ENCODE measurements at regions not wholly inside any gene's neighbourhood (a gene's known extent, or its start where the extent isn't known, plus 50 kb on each side); places are given as distances from the start of the nearest gene placed in this dataset.

DNA sequence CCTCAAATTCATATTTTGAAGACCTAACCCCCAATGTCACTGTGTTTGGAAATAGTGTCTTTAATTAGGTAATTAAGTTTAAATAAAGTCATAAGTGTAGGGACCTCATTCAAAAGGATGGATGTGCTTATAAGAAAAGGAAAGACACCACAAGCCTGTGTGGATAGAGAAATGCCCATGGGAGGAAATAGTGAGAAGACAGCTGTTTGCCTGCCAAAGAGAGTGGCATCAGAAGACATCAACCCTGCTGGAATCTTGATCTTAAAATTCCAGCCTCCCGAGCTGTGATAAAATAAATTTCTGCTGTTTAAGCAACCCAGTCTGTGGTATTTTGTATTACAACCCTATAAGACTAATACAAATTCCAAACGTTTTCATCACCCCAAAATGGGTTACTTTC, 1867.9 kb upstream of the NUDT12 start:
- no TSS peak for BruUV-seq (replicated peaks)
- intact Hi-C loops (cut with micrococcal nuclease; ENCODE audit: unreplicated experiment), result no loop called here
- H3K27me3 Mint-ChIP-seq (ENCODE audit: unreplicated experiment), result no peaks in the 10 kb centered on the region
- TF ChIP-seq, protein P1, sequence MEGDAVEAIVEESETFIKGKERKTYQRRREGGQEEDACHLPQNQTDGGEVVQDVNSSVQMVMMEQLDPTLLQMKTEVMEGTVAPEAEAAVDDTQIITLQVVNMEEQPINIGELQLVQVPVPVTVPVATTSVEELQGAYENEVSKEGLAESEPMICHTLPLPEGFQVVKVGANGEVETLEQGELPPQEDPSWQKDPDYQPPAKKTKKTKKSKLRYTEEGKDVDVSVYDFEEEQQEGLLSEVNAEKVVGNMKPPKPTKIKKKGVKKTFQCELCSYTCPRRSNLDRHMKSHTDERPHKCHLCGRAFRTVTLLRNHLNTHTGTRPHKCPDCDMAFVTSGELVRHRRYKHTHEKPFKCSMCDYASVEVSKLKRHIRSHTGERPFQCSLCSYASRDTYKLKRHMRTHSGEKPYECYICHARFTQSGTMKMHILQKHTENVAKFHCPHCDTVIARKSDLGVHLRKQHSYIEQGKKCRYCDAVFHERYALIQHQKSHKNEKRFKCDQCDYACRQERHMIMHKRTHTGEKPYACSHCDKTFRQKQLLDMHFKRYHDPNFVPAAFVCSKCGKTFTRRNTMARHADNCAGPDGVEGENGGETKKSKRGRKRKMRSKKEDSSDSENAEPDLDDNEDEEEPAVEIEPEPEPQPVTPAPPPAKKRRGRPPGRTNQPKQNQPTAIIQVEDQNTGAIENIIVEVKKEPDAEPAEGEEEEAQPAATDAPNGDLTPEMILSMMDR (IDR thresholded peaks at IDR 0.05; ENCODE audit: unreplicated experiment), result no peak
- H3K4me1 Mint-ChIP-seq (ENCODE audit: low read depth, unreplicated experiment), result peaks cover 16% of the 10 kb centered on the region
- H3K36me3 Mint-ChIP-seq (ENCODE audit: insufficient read depth, unreplicated experiment), result no peaks in the 10 kb centered on the region
- no peak for DNase-seq
- no peak overlapping the region for H3K27ac Mint-ChIP-seq (ENCODE audit: unreplicated experiment)
- CTCF ChIA-PET, result no interaction called here
- H3K4me3 Mint-ChIP-seq (ENCODE audit: low read depth, unreplicated experiment), result no peak overlapping the region
- H3K9me3 Mint-ChIP-seq (ENCODE audit: low read depth, unreplicated experiment), result no peaks in the 10 kb centered on the region

DNA sequence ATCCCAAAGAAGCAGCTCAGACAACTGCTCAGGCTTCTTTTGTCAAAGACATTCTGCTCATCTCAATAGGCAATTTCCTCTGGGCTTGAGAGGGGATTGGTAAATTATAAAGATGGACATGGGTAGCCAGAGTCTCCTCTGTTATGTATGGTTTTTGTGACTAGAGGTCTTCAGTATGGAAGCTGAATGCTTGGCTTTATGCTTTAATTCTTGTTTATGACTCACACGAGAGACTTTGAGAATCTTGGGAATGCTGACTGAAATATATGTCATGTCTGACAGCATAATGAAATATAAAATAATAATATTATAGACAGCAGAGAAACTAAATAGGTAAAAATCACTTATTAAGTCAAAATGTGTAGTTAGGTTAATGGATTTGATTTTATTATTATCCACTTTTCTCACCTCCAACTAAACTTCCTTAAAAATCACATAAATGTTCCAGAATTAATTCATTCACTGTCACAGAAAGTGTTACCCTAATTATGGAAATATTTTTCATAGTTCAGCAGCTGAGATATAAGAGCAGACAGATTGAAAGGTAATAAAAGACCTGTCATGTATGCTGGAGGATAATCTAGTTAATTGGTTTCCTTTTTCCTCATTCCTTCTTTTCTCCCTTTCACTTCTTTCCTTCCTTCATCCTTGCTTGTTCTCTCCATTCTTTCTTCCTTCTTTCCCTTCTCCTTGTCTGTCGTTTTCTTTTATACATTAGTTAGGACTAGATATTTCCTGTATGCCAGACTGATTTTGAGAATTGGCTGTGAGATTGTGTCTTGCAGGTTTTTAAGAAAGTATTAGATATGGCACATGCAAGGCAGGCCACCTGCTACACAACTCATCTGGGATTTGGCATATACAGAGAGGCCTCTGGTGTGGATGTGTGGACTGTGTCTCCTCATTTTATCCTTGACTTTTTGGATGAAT, 1866.1 kb upstream of the NUDT12 start:
- no peaks in the 10 kb centered on the region for H3K27me3 Mint-ChIP-seq (ENCODE audit: unreplicated experiment)
- no TSS peak for BruUV-seq (replicated peaks)
- H3K4me3 Mint-ChIP-seq (ENCODE audit: low read depth, unreplicated experiment), result no peak overlapping the region
- peaks cover 16% of the 10 kb centered on the region for H3K4me1 Mint-ChIP-seq (ENCODE audit: low read depth, unreplicated experiment)
- no peak overlapping the region for H3K27ac Mint-ChIP-seq (ENCODE audit: unreplicated experiment)
- H3K9me3 Mint-ChIP-seq (ENCODE audit: low read depth, unreplicated experiment), result peaks cover 3% of the 10 kb centered on the region
- H3K36me3 Mint-ChIP-seq (ENCODE audit: insufficient read depth, unreplicated experiment), result no peaks in the 10 kb centered on the region
- CTCF ChIA-PET, result interaction anchor here (0.5 kb wide), 1 partner anchor 43 kb away, joined by 3 read pairs; no protein-coding TSS in a partner anchor
- intact Hi-C loops (cut with micrococcal nuclease; ENCODE audit: unreplicated experiment), result no loop called here
- no peak for DNase-seq
- TF ChIP-seq, protein P1 (IDR thresholded peaks at IDR 0.05; ENCODE audit: unreplicated experiment), result no peak

DNA sequence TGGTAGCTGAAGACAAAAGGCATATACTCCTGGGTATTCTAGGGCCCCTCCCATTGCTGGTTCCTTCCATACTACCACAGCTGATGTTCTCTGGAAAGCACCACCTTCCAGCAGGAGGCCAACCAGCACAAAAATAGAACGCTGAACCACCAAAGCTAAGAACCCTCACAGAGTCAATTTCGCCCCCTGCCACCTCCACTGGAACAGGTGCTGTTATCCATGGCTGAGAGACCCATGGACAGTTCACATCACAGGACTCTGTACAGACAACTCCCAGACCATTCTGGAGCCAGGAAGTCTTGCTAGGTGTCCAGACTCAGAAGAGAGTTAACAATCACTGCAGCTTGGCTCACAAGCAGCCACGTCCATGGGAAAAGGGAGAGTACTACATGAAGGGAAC, 1851.5 kb upstream of the NUDT12 start:
- no peak overlapping the region for H3K27ac Mint-ChIP-seq (ENCODE audit: unreplicated experiment)
- CTCF ChIA-PET, result no interaction called here
- peaks cover 3% of the 10 kb centered on the region for H3K9me3 Mint-ChIP-seq (ENCODE audit: low read depth, unreplicated experiment)
- no peak overlapping the region for H3K4me3 Mint-ChIP-seq (ENCODE audit: low read depth, unreplicated experiment)
- intact Hi-C loops (cut with micrococcal nuclease; ENCODE audit: unreplicated experiment), result no loop called here
- no peaks in the 10 kb centered on the region for H3K36me3 Mint-ChIP-seq (ENCODE audit: insufficient read depth, unreplicated experiment)
- no peak for DNase-seq
- H3K27me3 Mint-ChIP-seq (ENCODE audit: unreplicated experiment), result no peaks in the 10 kb centered on the region
- no TSS peak for BruUV-seq (replicated peaks)
- no peaks in the 10 kb centered on the region for H3K4me1 Mint-ChIP-seq (ENCODE audit: low read depth, unreplicated experiment)
- TF ChIP-seq, protein P1 (IDR thresholded peaks at IDR 0.05; ENCODE audit: unreplicated experiment), result no peak

DNA sequence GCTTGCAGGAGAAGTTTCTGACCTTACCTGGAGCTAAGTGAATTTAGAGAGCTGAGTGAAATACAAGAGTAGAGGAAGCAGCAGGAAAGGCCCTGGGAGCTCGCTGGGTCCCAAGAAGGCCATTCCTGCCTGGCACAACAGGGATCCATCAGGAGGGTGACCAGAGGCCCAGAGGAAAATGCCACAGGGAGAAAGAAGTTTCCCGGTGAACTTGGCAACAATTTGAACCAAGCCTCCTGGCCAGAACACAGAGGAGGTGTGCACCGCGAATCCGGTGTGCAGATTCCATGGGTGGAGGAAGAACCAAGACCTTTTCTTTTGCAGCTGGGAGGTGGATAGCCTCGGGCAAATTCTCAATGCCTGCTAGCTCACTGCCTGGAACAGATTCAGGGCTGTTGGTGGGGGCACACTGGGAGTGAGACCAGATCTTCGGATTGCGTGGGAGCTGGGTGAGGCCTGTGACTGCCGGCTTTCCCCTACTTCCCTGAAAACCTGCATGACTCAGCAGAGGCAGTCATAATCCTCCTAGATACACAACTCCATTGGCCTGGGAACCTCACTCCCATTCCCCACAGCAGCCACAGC, 1850.9 kb upstream of the NUDT12 start:
- Mint-ChIP-seq H3K36me3 (ENCODE audit: insufficient read depth, unreplicated experiment) (no peaks in the 10 kb centered on the region), H3K27me3 (ENCODE audit: unreplicated experiment) (no peaks in the 10 kb centered on the region), H3K4me1 (ENCODE audit: low read depth, unreplicated experiment) (no peaks in the 10 kb centered on the region), H3K4me3 (ENCODE audit: low read depth, unreplicated experiment) (no peak overlapping the region), H3K27ac (ENCODE audit: unreplicated experiment) (no peak overlapping the region), H3K9me3 (ENCODE audit: low read depth, unreplicated experiment) (peaks cover 3% of the 10 kb centered on the region)
- DNase-seq, result no peak
- intact Hi-C loops (cut with micrococcal nuclease; ENCODE audit: unreplicated experiment), result no loop called here
- CTCF ChIA-PET, result no interaction called here
- BruUV-seq (replicated peaks), result no TSS peak
- TF ChIP-seq, protein P1 (IDR thresholded peaks at IDR 0.05; ENCODE audit: unreplicated experiment), result no peak

Measured in Calu3 (cell line).